Tibial nerve (tissue), 4 donors: ENCODE measurements at regions not wholly inside any gene's neighbourhood (a gene's known extent, or its start where the extent isn't known, plus 50 kb on each side); places are given as distances from the start of the nearest gene placed in this dataset.

Experiments
- DNase-seq, 2 donors: peaks; one replicate each; pipeline ENCODE4 v3.0.0-alpha.2; 2019; ENCODE audit warnings: low spot score in 2 of 2
- H3K27ac ChIP-seq, 4 donors: fragments of 200-600 bp; sonication (generic) in 3 of 4; one replicate each; pipeline ENCODE4 v1.5.1; 2017 to 2019; ENCODE audit warnings: mild to moderate bottlenecking in 1 of 4
- H3K27me3 ChIP-seq, 2 donors: fragments of 200-600 bp; sonication (generic) in 1 of 2; one replicate each; pipeline versions ENCODE4 v1.5.1 to v1.6.0; 2017 to 2019
- H3K36me3 ChIP-seq, 3 donors: fragments of 200-600 bp; sonication (generic); one replicate each; pipeline ENCODE4 v1.5.1; 2018 to 2019
- H3K4me1 ChIP-seq, 4 donors: fragments of 200-600 bp; sonication (generic) in 3 of 4; one replicate each; pipeline ENCODE4 v1.5.1; 2017 to 2019
- H3K4me3 ChIP-seq, 4 donors: fragments of 200-600 bp; sonication (generic) in 3 of 4; one replicate each; pipeline ENCODE4 v1.5.1; 2017 to 2019; ENCODE audit warnings: mild to moderate bottlenecking in 1 of 4, moderate library complexity in 1 of 4
- H3K9me3 ChIP-seq, 4 donors: fragments of 200-600 bp; sonication (generic) in 3 of 4; one replicate each; pipeline ENCODE4 v1.5.1; 2017 to 2019
- CTCF ChIP-seq, 5 experiments: fragments of 200-600 bp in 3 of 5; fragments of 450-650 bp in 2 of 5; sonication (generic) in 3 of 5; IDR thresholded peaks; one replicate each; pipeline ENCODE4 v1.5.1; 2016 to 2019; ENCODE audit warnings: antibody characterized with exemption in 5 of 5, mild to moderate bottlenecking in 3 of 5, moderate library complexity in 2 of 5
- EP300 ChIP-seq, 2 donors: sonication (generic); formaldehyde crosslinking; IDR thresholded peaks; one replicate each; pipeline ENCODE4 v1.6.1; 2017; ENCODE audit warnings: antibody characterized with exemption in 2 of 2, mild to moderate bottlenecking in 1 of 2
- POLR2A ChIP-seq, 2 donors: fragments of 450-650 bp; IDR thresholded peaks; one replicate each; pipeline ENCODE4 v1.6.1; 2017; ENCODE audit warnings: antibody characterized with exemption in 2 of 2, mild to moderate bottlenecking in 2 of 2, moderate library complexity in 2 of 2
- WGBS, 2 donors: methylation state at CpG; one replicate each; pipeline ENCODE4 v1.1.5; 2018; 5-methylcytosine and 5-hydroxymethylcytosine counted together

GRCh38 chr4:78691971-78692821, 84.0 kb upstream of the BMP2K start:
- Histone ChIP-seq H3K9me3 (no peaks in the 10 kb centered on the region), H3K4me1 (peaks cover 0 to 41% (median 0%) of the 10 kb centered on the region in 4 donors), H3K27me3 (no peaks in the 10 kb centered on the region), H3K27ac (no peak overlapping the region), H3K4me3 (no peak overlapping the region), H3K36me3 (no peaks in the 10 kb centered on the region)
- TF ChIP-seq POLR2A (IDR thresholded peaks at IDR 0.05) = no peak
- no peak for TF ChIP-seq EP300 (IDR thresholded peaks at IDR 0.05)
- no peak for TF ChIP-seq CTCF (IDR thresholded peaks at IDR 0.05)
- WGBS, 2 donors = 44 to 47% methylated on average over 4 of the region's 4 CpGs
- DNase-seq = no peak

- DNase-seq = no peak
- peaks cover 0 to 39% (median 0%) of the 10 kb centered on the region in 4 donors for H3K4me1 ChIP-seq
- no peaks in the 10 kb centered on the region for H3K36me3 ChIP-seq
- H3K27ac ChIP-seq = no peak overlapping the region
- WGBS, 2 donors = 93 to 97% methylated on average over 4 of the region's 4 CpGs
- H3K27me3 ChIP-seq = no peaks in the 10 kb centered on the region
- H3K4me3 ChIP-seq = no peak overlapping the region
- TF ChIP-seq EP300 (IDR thresholded peaks at IDR 0.05) (no peak), CTCF (IDR thresholded peaks at IDR 0.05) (no peak), POLR2A (IDR thresholded peaks at IDR 0.05) (no peak)
- H3K9me3 ChIP-seq = no peaks in the 10 kb centered on the region
Measured at GRCh38 chr4:78692822-78693170, 83.4 kb upstream of the BMP2K start.

GRCh38 chr4:78693777-78694456, 82.2 kb upstream of the BMP2K start:
- Histone ChIP-seq H3K4me3 (no peak overlapping the region), H3K27ac (peak overlapping the region in 1 of 4 donors; percentile 68), H3K9me3 (no peaks in the 10 kb centered on the region), H3K4me1 (peaks cover 0 to 33% (median 0%) of the 10 kb centered on the region in 4 donors), H3K36me3 (no peaks in the 10 kb centered on the region), H3K27me3 (no peaks in the 10 kb centered on the region)
- TF ChIP-seq EP300 (IDR thresholded peaks at IDR 0.05) (no peak), POLR2A (IDR thresholded peaks at IDR 0.05) (no peak), CTCF (IDR thresholded peaks at IDR 0.05) (no peak)
- WGBS, 2 donors = 13 to 15% methylated on average over 2 of the region's 2 CpGs
- DNase-seq = peak in 1 of 2 donors; percentile 5

DNA sequence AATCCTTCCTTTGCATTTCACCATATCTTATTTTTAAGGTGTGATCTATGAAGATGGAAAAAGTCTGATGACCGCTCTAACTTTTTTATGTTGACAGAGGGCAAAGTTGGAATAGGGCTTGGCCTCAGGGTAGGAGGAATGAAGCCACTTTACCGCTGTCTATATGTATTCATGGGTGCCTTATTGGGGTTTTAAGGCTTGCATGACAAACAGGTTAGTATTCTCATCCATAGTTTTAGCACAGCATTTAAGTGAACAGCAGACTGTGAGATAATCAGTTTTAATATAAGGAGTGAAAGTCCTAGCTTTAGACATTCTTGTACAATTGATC, 81.7 kb upstream of the BMP2K start:
- H3K27me3 ChIP-seq = no peaks in the 10 kb centered on the region
- 86 to 90% methylated on average over 2 of the region's 2 CpGs for WGBS, 2 donors
- H3K9me3 ChIP-seq = no peaks in the 10 kb centered on the region
- TF ChIP-seq CTCF (IDR thresholded peaks at IDR 0.05) = no peak
- TF ChIP-seq POLR2A (IDR thresholded peaks at IDR 0.05) = no peak
- no peak for TF ChIP-seq EP300 (IDR thresholded peaks at IDR 0.05)
- H3K36me3 ChIP-seq = no peaks in the 10 kb centered on the region
- H3K4me3 ChIP-seq = no peak overlapping the region
- H3K4me1 ChIP-seq = peaks cover 0 to 33% (median 0%) of the 10 kb centered on the region in 4 donors
- DNase-seq = no peak
- peak overlapping the region in 1 of 4 donors; percentile 68 for H3K27ac ChIP-seq

- no peak overlapping the region for H3K4me3 ChIP-seq
- 41 to 56% methylated on average over 1 of the region's 1 CpG for WGBS, 2 donors
- H3K9me3 ChIP-seq = no peaks in the 10 kb centered on the region
- no peak overlapping the region for H3K27ac ChIP-seq
- no peak for DNase-seq
- no peaks in the 10 kb centered on the region for H3K27me3 ChIP-seq
- H3K36me3 ChIP-seq = no peaks in the 10 kb centered on the region
- TF ChIP-seq CTCF (IDR thresholded peaks at IDR 0.05) (no peak), EP300 (IDR thresholded peaks at IDR 0.05) (no peak), POLR2A (IDR thresholded peaks at IDR 0.05) (no peak)
- peaks cover 0 to 29% (median 0%) of the 10 kb centered on the region in 4 donors for H3K4me1 ChIP-seq
Measured at GRCh38 chr4:78695910-78696309, 80.2 kb upstream of the BMP2K start.
